SHP77 (cell line): ENCODE measurements at regions not wholly inside any gene's neighbourhood (a gene's known extent, or its start where the extent isn't known, plus 50 kb on each side); places are given as distances from the start of the nearest gene placed in this dataset.
A peak's percentile ranks its signal among the peaks of the same experiment; 100 is the strongest.
"Not testable (repeated sequence)": the region's sequence is repeated elsewhere in the genome, so short reads cannot be mapped to it uniquely, and the experiment has no call there.

ENCODE experiments used
- DNase-seq, 2 experiments: peaks; one replicate each; lab custom pipeline; 2025; lab: John Stamatoyannopoulos, UW

DNA sequence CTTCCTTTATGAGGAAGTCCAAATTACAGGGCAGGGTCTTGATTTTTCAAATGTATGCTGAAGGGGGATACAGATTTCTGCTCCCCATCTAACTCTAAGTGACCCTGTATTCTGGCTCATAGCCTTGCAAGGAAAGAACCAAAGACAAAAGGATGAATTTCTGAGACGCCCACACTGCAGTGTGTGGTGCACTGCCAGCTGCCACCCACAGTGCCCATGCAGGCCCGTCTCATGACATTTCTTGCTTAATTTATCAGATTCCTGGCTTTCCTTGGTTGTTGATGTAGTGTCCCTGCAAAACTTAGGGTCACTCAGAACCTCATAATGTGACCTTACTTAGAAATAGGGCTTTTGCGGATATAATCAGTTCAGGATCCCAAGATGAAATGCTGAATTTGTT, 68.0 kb downstream of the CBLN4 start:
- DNase-seq = no peak

DNA sequence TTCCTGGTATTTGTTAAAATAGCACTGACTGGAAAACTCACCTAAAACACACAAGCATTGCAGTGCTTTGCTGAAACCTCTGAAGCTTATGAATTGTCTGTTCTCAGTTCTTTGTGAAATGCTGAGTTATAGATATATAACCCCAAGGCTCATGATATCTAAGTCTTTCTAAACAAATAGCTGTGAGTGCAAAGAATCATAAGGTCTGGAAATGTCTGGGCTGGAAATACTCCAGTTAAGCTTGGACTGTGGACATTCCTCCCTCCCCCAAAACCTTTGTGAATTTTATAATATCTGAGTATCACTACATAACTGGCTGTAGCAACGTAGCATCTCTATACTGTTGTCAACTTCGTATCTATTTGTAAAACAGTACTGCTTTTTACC, 69.1 kb downstream of the CBLN4 start:
- no peak for DNase-seq

DNA sequence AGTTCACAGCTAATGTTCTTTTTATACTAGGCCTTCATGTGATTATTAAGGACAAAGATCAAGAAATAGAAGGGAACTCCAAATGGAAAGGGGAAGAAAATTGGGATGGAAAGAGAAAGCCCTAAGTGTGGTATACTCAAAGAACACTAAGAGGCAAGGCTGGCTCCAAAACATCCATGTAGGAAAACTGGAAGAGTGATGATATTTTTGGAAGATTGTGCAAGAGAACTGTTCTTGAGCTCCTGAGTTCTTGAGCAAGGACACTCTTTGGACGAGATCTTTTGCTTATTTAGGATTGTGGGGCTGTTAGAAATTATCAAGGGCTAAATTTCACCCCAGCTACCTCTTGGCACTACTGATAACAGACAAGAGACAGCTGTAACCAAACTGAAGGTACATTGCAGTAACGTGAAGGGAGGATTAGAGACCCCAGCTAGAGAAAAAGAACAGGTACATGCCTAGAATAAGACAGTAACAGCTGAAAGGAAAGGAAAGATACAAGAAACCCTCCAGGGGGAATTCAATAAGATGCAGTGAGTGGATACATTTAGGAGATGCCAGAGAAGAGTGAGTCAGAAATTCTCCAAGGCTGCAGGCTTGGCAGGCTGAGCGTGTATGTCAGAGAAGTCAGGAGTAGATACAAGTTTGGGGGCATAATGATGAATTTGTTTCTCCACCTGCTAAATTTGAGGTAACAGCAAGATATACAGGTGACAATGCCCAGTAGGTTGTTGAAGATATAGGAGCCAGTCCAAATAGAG, 69.7 kb downstream of the CBLN4 start:
- DNase-seq = no peak

DNA sequence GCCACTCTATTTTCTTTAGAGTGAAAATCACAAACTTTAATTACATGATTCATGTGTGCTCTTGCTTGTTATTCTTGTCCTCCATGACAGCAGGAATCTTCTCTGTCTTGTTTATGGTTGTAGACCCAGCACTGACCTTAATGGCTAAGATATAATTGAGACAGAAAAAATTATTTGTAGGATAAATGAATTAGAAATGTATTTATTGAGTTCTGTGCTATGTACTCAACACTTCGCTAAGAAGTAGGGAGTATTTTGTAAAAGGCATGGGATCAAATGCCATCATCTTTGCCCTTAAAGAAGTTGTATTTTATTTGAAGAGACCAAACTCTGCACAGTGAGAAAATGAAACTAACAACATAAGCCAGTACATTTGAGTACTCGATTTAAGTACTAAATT, 71.2 kb downstream of the CBLN4 start:
- no peak for DNase-seq

DNA sequence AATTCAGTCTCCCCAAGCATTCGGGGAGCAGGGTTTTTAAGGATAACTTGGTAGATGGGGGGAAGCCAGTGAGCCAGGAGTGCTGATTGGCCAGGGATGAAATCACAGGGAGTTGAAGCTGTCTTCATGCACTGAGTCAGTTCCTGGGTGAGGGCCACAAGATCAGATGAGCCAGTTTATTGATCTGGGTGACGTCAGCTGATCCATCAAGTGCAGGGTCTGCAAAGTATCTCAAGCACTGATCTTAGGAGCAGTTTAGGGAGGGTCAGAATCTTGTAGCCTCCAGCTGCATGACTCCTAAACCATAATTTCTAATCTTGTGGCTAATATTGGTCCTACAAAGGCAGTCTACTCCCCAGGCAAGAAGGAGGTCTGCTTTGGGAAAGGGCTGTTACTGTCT, 74.4 kb downstream of the CBLN4 start:
- not testable (repeated sequence) for DNase-seq

DNA sequence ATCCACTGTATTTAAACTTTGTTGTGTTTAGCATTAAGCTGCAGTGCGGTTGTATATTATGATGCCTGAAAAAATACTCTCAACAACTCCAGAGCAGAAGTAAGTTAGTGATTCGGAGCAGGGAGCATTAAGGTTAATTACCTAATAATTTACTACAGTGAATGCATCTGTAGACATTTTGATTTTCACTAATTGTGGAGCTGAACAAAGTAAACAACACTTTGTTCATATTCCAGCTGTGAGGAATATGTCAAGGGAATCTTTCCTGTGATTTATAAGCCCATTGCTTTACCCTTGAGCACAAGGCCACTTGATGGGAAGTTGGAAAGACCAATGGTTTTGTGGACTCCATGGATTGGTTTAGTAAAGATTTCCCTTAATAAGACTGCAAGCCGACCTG, 77.1 kb downstream of the CBLN4 start:
- DNase-seq = no peak

DNA sequence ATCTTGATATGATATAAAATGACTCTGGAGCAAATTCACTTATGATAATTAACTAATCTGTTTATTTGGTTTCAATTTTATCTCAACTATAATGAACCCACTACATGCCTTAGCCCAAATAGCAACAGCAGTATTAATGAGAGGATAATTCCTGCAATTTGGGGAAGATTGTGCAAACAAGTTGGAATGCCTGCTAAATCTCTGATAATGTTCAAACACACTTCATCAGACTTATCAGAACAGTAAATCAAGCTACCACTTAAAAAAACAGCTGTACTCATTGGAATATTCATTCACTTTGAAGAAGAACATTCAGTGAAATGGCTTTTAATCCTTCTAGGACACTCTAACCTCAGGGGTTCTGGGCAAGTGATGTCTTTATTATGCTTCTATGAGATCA, 85.4 kb downstream of the CBLN4 start:
- DNase-seq = no peak

DNA sequence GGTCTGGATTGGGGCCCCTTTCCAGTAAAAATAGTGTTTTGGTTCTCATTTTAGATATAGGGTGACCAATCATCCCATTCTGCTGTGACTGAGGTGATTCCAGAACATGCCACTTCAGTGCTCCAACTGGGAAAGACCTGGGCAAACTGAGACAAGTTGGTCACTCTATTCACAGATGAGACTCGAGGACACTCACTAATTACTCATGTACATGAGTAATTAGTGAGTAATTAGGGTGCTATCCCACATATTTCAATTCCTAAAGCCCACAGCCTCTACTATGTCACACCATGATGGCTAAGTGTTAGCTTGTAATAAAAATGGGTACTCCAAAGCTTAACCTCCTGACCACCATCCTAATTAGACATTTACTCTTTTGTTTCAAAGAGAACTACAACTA, 86.0 kb downstream of the CBLN4 start:
- DNase-seq = no peak

DNA sequence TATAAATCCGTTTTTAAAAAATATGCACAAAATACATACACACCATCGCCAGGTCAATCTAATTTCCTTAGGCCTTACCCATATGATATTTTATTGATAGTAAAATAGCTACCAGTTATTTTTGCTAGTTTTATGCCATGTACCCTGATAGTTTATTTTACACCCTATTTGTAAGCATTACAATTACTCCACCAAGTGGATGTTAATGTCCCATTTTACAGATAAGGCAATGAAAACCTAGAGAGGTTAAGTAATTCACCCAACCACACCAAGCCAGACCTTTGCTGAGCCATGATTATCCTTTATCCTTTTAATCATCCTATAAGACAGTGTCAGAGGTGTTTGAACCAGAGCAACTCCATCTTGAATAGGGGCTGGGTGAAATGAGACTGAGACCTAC, 86.8 kb downstream of the CBLN4 start:
- no peak for DNase-seq

DNA sequence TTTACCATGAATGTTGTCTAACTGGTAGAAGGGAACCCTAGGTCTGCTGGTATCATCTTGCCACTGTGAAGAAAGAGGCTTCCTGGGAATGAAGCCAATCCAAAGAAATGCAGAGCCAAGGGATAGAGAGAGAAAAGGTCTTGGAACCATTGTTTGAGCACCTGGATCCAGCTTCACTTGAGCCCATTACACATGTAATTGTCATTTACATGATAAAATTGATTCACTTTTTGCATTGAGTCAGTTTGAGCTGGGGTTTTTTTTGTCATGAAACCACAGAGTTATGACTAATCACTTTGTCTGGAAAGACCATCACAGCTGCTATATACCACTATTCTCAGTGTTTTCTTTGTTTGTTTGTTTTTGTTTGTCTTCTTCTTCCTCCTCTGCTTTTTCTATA, 112.3 kb downstream of the CBLN4 start:
- DNase-seq = no peak

DNA sequence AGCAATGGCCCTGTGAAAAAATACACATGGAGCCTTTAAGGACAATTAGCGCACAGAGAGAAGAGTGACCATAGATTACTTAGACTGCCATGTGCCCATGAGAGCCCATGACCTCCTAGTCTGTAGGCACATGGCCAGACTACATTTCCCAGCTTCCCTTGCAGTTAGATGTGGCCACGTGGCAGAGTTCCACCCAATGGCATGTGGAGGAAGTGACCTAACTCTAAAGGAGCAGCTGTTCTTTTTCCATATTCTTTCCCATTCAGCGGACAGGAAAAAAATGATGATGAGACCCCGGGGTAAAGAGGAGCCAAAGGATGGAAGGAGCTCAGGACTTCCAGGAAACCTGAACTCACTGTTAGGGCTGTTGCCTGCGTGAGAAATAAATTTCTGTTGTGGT, 116.6 kb downstream of the CBLN4 start:
- peak; percentile 23 to 56 for DNase-seq

DNA sequence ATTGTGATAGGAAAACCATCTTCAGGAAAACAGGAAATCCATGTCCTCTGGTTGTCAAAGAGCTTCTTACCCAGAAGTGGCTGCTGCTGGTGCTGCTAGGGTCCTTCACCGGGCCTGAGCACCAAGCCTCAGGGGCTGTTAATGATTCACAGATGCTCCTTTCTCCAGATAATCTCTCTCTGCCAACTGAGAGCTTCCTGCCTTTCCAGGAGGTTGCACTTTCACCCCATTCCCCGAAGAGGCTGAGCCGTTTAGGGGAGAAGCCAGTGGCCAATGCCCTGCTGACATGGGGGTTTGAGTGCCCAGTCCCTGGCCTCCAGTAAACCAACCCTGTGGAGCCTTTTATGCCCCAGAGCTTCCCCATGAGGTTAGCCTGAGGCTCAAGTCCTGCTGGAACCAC, 122.4 kb downstream of the CBLN4 start:
- DNase-seq = no peak

DNA sequence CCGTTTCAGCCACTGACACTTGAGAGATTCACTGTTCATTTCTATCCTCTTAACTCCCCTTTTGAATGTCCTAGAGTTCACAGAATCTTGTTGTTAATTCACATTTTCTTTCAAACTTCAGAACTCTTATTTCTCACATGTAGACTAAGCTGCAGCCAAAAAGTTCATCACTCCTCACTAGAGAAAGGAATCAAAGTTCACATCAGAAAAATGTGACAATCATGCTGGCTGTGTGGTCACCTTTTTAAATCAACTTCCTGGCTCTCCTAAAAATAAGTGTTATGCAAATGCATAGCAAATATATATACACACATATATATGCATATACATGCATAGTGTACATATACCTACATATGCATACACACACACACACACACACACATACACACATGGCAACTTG, 123.0 kb downstream of the CBLN4 start:
- DNase-seq = no peak

DNA sequence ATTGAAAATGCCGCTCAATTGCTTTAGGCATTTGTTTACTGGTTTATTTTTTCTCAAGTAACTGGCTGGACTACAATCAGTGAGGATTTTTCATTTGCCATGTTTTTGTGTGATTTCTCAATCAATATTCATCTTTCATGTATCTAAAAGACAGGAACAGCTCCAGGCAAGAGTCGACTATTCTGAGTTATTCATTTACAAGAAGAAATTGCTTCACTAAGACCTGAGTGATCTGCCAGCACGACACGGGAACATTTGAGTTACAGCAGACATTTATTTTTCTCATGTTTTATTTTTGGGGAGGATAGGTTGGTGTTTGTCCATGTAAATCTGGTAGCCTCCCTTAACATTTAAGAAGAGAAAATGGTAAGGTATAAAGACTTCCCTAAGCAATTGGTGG, 124.1 kb downstream of the CBLN4 start:
- DNase-seq = no peak

DNA sequence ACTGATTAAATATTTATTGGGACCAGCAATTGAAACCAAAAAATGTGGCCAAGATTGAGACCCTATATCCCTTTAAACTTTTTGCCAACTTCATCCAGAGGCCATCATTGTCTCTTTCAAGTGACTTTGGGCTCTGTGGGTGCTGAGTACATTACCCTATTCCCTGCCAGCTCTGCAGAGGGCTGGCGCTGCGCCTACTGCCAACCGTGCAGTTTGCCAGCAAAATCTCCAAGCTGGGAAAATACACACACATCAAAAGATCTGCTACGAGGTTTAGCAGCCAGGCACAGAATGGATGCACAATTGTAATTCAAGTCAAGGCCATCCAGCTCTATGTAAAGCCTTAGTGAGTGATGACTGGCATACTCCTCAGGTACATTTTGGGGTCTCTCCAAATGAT, 125.0 kb downstream of the CBLN4 start:
- no peak for DNase-seq

DNA sequence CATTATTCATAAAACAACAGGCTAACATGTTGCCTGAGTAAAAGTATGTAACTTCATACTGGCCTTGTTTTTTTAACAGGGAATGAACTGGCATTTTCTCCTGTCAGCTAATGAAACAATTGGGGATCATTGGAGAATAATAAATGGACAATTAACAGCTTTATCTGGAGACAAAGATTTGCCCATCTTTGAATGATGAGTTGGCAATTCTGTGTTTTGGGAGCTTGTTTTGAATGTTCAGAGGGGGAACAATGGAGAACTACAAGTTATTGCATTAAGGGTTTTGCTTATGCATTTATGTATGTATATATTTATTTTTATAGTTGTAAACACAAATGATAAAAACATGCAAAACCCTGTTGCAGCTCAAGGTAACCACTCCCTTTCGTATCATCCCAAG, 150.3 kb downstream of the CBLN4 start:
- no peak for DNase-seq

DNA sequence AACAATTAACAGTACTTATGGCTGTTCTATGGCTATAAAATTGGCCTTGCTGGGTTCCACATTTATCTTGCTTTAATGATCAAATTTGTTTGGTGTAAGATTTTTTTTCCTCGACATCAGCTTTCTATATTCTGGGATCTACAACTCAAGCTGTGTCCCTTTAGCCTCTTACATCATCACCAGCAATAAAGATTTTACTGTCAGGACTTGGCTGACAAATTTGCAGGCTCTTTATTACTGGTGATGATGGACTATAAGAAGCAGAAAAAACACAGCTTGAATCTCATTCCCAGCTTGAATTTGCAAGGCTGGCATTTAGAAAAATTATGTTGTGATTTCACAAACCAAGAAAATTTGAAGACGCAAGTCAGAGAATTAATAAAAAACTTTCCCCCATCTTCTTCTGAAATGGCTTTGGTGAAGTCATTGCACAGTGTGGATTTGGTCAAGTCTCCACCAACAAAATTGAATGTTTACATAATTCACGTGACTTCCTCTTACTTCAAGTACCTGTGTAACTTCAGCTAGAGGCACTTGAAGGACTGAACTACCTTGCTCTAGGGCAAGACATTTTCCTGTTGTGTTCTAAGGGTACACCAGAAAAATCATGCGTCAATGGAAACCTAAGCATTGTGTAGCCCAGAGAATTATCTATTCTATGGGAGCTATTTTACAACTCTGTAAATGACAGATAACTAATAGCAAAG, 175.0 kb downstream of the CBLN4 start:
- DNase-seq = no peak

DNA sequence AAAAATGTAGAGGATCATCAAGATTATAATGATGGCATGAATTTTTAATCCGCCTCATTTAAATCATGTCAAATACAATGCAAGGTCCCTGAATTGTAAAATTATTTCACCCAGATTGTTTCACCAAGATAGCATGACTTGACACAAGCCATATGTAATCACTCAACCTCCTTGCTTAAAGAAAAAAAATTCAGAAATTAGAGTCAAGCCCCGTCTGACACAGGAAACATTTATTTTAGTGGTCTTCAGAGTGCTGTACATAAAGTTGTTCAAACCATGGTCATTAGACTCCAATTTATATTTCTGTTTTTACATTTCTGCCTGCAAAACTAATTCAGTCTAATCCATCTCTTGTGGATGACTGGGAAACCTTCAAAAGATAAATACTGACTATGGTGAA, 200.2 kb downstream of the CBLN4 start:
- no peak for DNase-seq

DNA sequence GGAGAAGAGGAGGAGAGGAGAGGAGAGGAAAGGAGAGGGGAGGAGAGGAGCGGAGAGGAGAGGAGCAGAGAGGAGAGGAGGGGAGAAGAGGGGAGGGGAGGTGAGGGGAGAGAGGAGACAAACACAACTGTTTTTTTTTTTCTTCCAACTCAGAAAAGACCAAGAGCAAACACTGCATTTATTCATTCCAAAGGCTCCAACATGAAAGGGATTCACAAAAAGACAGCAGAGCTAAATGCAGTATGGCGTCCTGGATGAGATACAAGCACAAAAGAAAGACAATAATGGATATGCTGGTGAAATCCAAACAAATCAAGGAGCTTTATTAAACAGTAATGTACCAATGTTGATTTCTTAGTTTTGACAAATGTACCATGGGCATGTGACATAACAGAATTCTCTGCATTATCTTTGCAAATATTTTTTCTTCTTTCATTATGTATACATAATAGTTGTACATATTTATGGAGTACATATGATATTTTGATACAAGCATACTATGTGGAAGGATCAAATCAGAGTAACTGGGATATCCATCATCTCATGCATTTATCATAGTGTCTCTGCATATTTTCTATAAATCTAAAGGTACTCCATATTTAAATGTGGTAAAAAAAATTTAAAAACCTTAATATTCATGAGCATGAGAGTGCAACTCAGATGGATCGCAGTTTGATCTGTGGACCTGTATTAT, 204.6 kb downstream of the CBLN4 start:
- DNase-seq = no peak

DNA sequence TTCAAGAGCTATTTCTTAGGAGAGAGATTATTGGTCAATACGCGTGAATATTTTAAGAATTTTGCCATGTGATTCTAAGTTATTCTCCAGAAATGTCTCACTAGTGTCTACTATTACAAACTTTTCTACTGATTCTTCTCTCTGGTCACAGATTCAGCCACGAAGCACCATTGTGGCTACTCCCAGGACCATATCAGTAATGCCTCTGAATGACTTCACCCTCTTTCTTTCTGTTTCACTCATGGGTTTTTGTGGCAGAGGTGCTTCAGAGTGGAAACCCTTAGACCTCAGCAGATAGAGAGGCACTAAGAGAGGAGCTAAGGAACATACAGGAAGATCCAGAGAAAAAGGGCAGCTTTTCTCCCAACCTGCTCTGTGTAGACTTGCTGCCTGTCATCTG, 211.3 kb downstream of the CBLN4 start:
- DNase-seq = no peak

DNA sequence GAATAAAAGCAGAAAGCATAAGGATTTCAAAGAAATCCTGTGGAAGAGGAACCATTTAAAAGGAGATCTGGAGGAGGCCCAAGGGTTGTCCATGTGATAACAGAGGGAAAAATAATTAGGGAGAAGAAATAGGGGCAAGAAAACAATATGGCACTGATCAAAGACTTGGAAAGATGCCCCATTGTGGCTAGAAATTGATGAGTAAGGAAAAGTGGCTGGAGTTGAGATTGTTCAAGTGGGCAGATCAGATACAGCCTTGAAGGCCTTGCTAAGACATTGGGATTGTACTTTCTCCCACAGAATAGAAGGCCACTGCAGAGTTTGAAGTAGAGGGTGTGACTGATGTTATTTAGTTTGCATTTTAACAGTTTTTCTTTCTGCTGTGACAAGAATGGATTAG, 213.3 kb downstream of the CBLN4 start:
- no peak for DNase-seq

DNA sequence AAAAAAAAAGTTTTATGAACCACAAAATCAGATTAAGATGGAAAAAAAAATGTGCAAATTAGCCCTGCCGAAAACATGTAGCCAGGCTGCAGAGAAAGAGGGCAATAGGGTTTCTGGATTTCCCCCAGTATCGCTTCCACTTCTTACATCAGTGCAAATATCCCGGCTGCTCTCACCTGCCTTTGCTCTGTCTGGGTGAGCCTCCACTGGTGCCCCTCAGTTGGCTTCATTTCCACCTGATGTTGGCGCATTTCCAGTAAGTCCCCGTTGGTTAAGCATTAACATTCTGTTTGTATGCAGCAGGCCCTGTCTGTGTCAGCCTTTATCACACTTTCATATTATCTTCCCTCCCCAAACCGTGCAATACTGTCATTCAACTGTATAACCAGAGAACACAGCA, 215.1 kb downstream of the CBLN4 start:
- DNase-seq = peak in 1 of 2 experiments; percentile 4

DNA sequence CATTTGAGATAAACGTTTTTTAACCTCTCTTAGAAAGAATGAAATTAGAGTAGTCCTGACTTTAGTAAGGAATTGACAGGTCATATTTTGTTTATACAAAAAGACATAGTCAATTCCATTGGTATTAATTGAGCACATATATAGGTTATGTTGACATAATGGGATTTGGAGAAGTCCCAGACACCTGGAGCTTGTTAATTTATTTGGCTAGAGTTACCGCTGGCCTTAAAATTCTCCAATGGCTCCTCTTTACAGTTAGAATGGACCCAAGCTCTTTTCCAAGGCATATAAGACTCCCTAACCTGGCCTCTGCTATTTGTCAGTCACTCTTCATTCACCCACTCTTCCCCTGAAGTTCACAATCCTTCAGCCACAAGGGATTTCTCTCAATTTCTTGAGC, 221.3 kb downstream of the CBLN4 start:
- no peak for DNase-seq
